ENCODE measurements at regions not wholly inside any gene's neighbourhood (a gene's known extent, or its start where the extent isn't known, plus 50 kb on each side); places are given as distances from the start of the nearest gene placed in this dataset.

- Mint-ChIP-seq H3K27ac (no peak overlapping the region), H3K36me3 (no peaks in the 10 kb centered on the region), H3K4me1 (no peaks in the 10 kb centered on the region), H3K9me3 (peaks cover 0 to 2% (median 0%) of the 10 kb centered on the region in 8 donors), H3K4me3 (no peak overlapping the region), H3K27me3 (peaks cover 0 to 4% of the 10 kb centered on the region in 2 donors)
- H3K36me3 ChIP-seq (ENCODE audit: insufficient read depth, low read length) = no peaks in the 10 kb centered on the region
- intact Hi-C loops (cut with micrococcal nuclease) = no loop called here
- POLR2A ChIA-PET (ENCODE audit: partially characterized antibody) = no interaction called here
- DNase-seq = no peak
- no peaks in the 10 kb centered on the region for H3K9me3 ChIP-seq (ENCODE audit: control insufficient read depth in 1 of 2, low read length in 2 of 2)
- H3K4me3 ChIP-seq (ENCODE audit: low read length in 2 of 2) = no peak overlapping the region
- CTCF ChIA-PET (ENCODE audit: partially characterized antibody) = no interaction called here
- H3K27ac ChIP-seq (ENCODE audit: low read depth, low read length) = no peak overlapping the region
- H3K27me3 ChIP-seq (ENCODE audit: insufficient read depth, low read length) = no peaks in the 10 kb centered on the region
- H3K4me1 ChIP-seq (ENCODE audit: insufficient read depth, low read length) = no peaks in the 10 kb centered on the region
These were observed 132.5 kb upstream of the KAZN start for GRCh38 chr1:14466006-14466405.

GRCh38 chr1:14467112-14467511, 131.4 kb upstream of the KAZN start:
- intact Hi-C loops (cut with micrococcal nuclease) = no loop called here
- POLR2A ChIA-PET (ENCODE audit: partially characterized antibody) = no interaction called here
- Mint-ChIP-seq H3K9me3 (peaks cover 0 to 2% (median 0%) of the 10 kb centered on the region in 8 donors), H3K4me1 (no peaks in the 10 kb centered on the region), H3K27ac (no peak overlapping the region), H3K4me3 (no peak overlapping the region), H3K27me3 (peaks cover 0 to 4% of the 10 kb centered on the region in 2 donors), H3K36me3 (no peaks in the 10 kb centered on the region)
- no peaks in the 10 kb centered on the region for H3K4me1 ChIP-seq (ENCODE audit: insufficient read depth, low read length)
- H3K4me3 ChIP-seq (ENCODE audit: low read length in 2 of 2) = no peak overlapping the region
- H3K27ac ChIP-seq (ENCODE audit: low read depth, low read length) = no peak overlapping the region
- H3K9me3 ChIP-seq (ENCODE audit: control insufficient read depth in 1 of 2, low read length in 2 of 2) = no peaks in the 10 kb centered on the region
- H3K27me3 ChIP-seq (ENCODE audit: insufficient read depth, low read length) = no peaks in the 10 kb centered on the region
- no peak for DNase-seq
- H3K36me3 ChIP-seq (ENCODE audit: insufficient read depth, low read length) = no peaks in the 10 kb centered on the region
- CTCF ChIA-PET (ENCODE audit: partially characterized antibody) = no interaction called here

- Histone ChIP-seq H3K4me3 (ENCODE audit: low read length in 2 of 2) (no peak overlapping the region), H3K27ac (ENCODE audit: low read depth, low read length) (no peak overlapping the region), H3K27me3 (ENCODE audit: insufficient read depth, low read length) (no peaks in the 10 kb centered on the region), H3K9me3 (ENCODE audit: control insufficient read depth in 1 of 2, low read length in 2 of 2) (no peaks in the 10 kb centered on the region), H3K4me1 (ENCODE audit: insufficient read depth, low read length) (no peaks in the 10 kb centered on the region), H3K36me3 (ENCODE audit: insufficient read depth, low read length) (no peaks in the 10 kb centered on the region)
- Mint-ChIP-seq H3K36me3 (no peaks in the 10 kb centered on the region), H3K4me3 (no peak overlapping the region), H3K27ac (no peak overlapping the region), H3K9me3 (peaks cover 0 to 3% (median 0%) of the 10 kb centered on the region in 8 donors), H3K27me3 (peaks cover 0 to 1% of the 10 kb centered on the region in 2 donors), H3K4me1 (no peaks in the 10 kb centered on the region)
- CTCF ChIA-PET (ENCODE audit: partially characterized antibody) = no interaction called here
- intact Hi-C loops (cut with micrococcal nuclease) = no loop called here
- POLR2A ChIA-PET (ENCODE audit: partially characterized antibody) = no interaction called here
- DNase-seq = no peak
These were observed 129.7 kb upstream of the KAZN start for GRCh38 chr1:14468751-14469150.

GRCh38 chr1:14470802-14471201, 127.7 kb upstream of the KAZN start:
- peaks cover 0 to 8% (median 0%) of the 10 kb centered on the region in 8 donors for H3K9me3 Mint-ChIP-seq
- intact Hi-C loops (cut with micrococcal nuclease) = no loop called here

GRCh38 chr1:14474856-14475255, 123.6 kb upstream of the KAZN start:
- Mint-ChIP-seq H3K36me3 (no peaks in the 10 kb centered on the region), H3K9me3 (peaks cover 0 to 8% (median 0%) of the 10 kb centered on the region in 8 donors), H3K4me3 (no peak overlapping the region), H3K27ac (no peak overlapping the region), H3K4me1 (no peaks in the 10 kb centered on the region), H3K27me3 (peaks cover 0 to 2% of the 10 kb centered on the region in 2 donors)
- Histone ChIP-seq H3K9me3 (ENCODE audit: control insufficient read depth in 1 of 2, low read length in 2 of 2) (no peaks in the 10 kb centered on the region), H3K36me3 (ENCODE audit: insufficient read depth, low read length) (no peaks in the 10 kb centered on the region), H3K27me3 (ENCODE audit: insufficient read depth, low read length) (no peaks in the 10 kb centered on the region), H3K27ac (ENCODE audit: low read depth, low read length) (no peak overlapping the region), H3K4me1 (ENCODE audit: insufficient read depth, low read length) (no peaks in the 10 kb centered on the region), H3K4me3 (ENCODE audit: low read length in 2 of 2) (no peak overlapping the region)
- CTCF ChIA-PET (ENCODE audit: partially characterized antibody) = no interaction called here
- no peak for DNase-seq
- intact Hi-C loops (cut with micrococcal nuclease) = no loop called here
- POLR2A ChIA-PET (ENCODE audit: partially characterized antibody) = no interaction called here

More at GRCh38 chr1:14470802-14471201, 127.7 kb upstream of the KAZN start:
- no peaks in the 10 kb centered on the region for H3K36me3 Mint-ChIP-seq
- peaks cover 0 to 2% of the 10 kb centered on the region in 2 donors for H3K27me3 Mint-ChIP-seq
- Histone ChIP-seq H3K27ac (ENCODE audit: low read depth, low read length) (no peak overlapping the region), H3K27me3 (ENCODE audit: insufficient read depth, low read length) (no peaks in the 10 kb centered on the region), H3K4me1 (ENCODE audit: insufficient read depth, low read length) (no peaks in the 10 kb centered on the region), H3K36me3 (ENCODE audit: insufficient read depth, low read length) (no peaks in the 10 kb centered on the region), H3K4me3 (ENCODE audit: low read length in 2 of 2) (no peak overlapping the region), H3K9me3 (ENCODE audit: control insufficient read depth in 1 of 2, low read length in 2 of 2) (no peaks in the 10 kb centered on the region)
- POLR2A ChIA-PET (ENCODE audit: partially characterized antibody) = no interaction called here
- H3K27ac Mint-ChIP-seq = no peak overlapping the region
- no peaks in the 10 kb centered on the region for H3K4me1 Mint-ChIP-seq
- DNase-seq = no peak
- H3K4me3 Mint-ChIP-seq = no peak overlapping the region
- CTCF ChIA-PET (ENCODE audit: partially characterized antibody) = no interaction called here

GRCh38 chr1:14476170-14476955, 122.1 kb upstream of the KAZN start:
- CTCF ChIA-PET (ENCODE audit: partially characterized antibody) = no interaction called here

GRCh38 chr1:14478120-14478519, 120.4 kb upstream of the KAZN start:
- Mint-ChIP-seq H3K27me3 (peaks cover 0 to 2% of the 10 kb centered on the region in 2 donors), H3K4me1 (no peaks in the 10 kb centered on the region), H3K36me3 (no peaks in the 10 kb centered on the region), H3K4me3 (no peak overlapping the region), H3K27ac (no peak overlapping the region), H3K9me3 (peaks cover 0 to 8% (median 0%) of the 10 kb centered on the region in 8 donors)
- H3K27ac ChIP-seq (ENCODE audit: low read depth, low read length) = no peak overlapping the region
- intact Hi-C loops (cut with micrococcal nuclease) = no loop called here
- POLR2A ChIA-PET (ENCODE audit: partially characterized antibody) = no interaction called here
- H3K36me3 ChIP-seq (ENCODE audit: insufficient read depth, low read length) = no peaks in the 10 kb centered on the region
- H3K4me1 ChIP-seq (ENCODE audit: insufficient read depth, low read length) = no peaks in the 10 kb centered on the region
- DNase-seq = no peak
- H3K27me3 ChIP-seq (ENCODE audit: insufficient read depth, low read length) = no peaks in the 10 kb centered on the region
- no peaks in the 10 kb centered on the region for H3K9me3 ChIP-seq (ENCODE audit: control insufficient read depth in 1 of 2, low read length in 2 of 2)
- CTCF ChIA-PET (ENCODE audit: partially characterized antibody) = no interaction called here
- no peak overlapping the region for H3K4me3 ChIP-seq (ENCODE audit: low read length in 2 of 2)

More at GRCh38 chr1:14476170-14476955, 122.1 kb upstream of the KAZN start:
- Mint-ChIP-seq H3K27me3 (peaks cover 0 to 2% of the 10 kb centered on the region in 2 donors), H3K9me3 (peaks cover 0 to 8% (median 0%) of the 10 kb centered on the region in 8 donors), H3K4me3 (no peak overlapping the region), H3K27ac (no peak overlapping the region), H3K4me1 (no peaks in the 10 kb centered on the region), H3K36me3 (no peaks in the 10 kb centered on the region)
- Histone ChIP-seq H3K27me3 (ENCODE audit: insufficient read depth, low read length) (no peaks in the 10 kb centered on the region), H3K4me3 (ENCODE audit: low read length in 2 of 2) (no peak overlapping the region), H3K27ac (ENCODE audit: low read depth, low read length) (no peak overlapping the region), H3K9me3 (ENCODE audit: control insufficient read depth in 1 of 2, low read length in 2 of 2) (no peaks in the 10 kb centered on the region), H3K36me3 (ENCODE audit: insufficient read depth, low read length) (no peaks in the 10 kb centered on the region), H3K4me1 (ENCODE audit: insufficient read depth, low read length) (no peaks in the 10 kb centered on the region)
- no peak for DNase-seq
- POLR2A ChIA-PET (ENCODE audit: partially characterized antibody) = no interaction called here
- intact Hi-C loops (cut with micrococcal nuclease) = no loop called here
